Urinary bladder (tissue), 3 donors: ENCODE measurements at regions not wholly inside any gene's neighbourhood (a gene's known extent, or its start where the extent isn't known, plus 50 kb on each side); places are given as distances from the start of the nearest gene placed in this dataset.

ENCODE experiments used
- DNase-seq: peaks from one replicate; pipeline ENCODE4 v3.0.0-alpha.2; 2015; ENCODE audit errors: extremely low spot score
- H3K27ac ChIP-seq: one replicate; pipeline ENCODE4 v1.5.1; 2013; ENCODE audit warnings: low read depth, mild to moderate bottlenecking, moderate library complexity
- H3K36me3 ChIP-seq: one replicate; pipeline ENCODE4 v1.6.1; 2013; ENCODE audit warnings: mild to moderate bottlenecking, moderate library complexity; ENCODE audit not compliant: insufficient read depth
- H3K4me1 ChIP-seq: one replicate; pipeline ENCODE4 v1.6.1; 2013; ENCODE audit warnings: mild to moderate bottlenecking, moderate library complexity; ENCODE audit not compliant: insufficient read depth
- H3K4me3 ChIP-seq: one replicate; pipeline ENCODE4 v1.5.1; 2013; ENCODE audit warnings: low read depth, low read length
- WGBS: extraction: QIAGEN DNeasy Blood & Tissue Kit; methylation state at CpG from one replicate; pipeline ENCODE4 v1.1.7; 2013; 5-methylcytosine and 5-hydroxymethylcytosine counted together
- donor health status: healthy with polysubstance abuse.
- donor health status: healthy.

GRCh38 chrX:43557792-43558191, 98.3 kb upstream of the MAOA start:
- H3K27ac ChIP-seq = no peak overlapping the region
- no peak for DNase-seq
- no peaks in the 10 kb centered on the region for H3K4me1 ChIP-seq
- H3K4me3 ChIP-seq = no peak overlapping the region
- H3K36me3 ChIP-seq = no peaks in the 10 kb centered on the region
- 8% methylated on average over 4 of the region's 4 CpGs for whole genome bisulfite sequencing

GRCh38 chrX:43559644-43560043, 96.5 kb upstream of the MAOA start:
- WGBS = 50% methylated on average over 2 of the region's 2 CpGs
- Histone ChIP-seq H3K27ac (no peak overlapping the region), H3K36me3 (no peaks in the 10 kb centered on the region), H3K4me3 (no peak overlapping the region), H3K4me1 (no peaks in the 10 kb centered on the region)
- no peak for DNase-seq

- no peak overlapping the region for H3K4me3 ChIP-seq
- H3K36me3 ChIP-seq = no peaks in the 10 kb centered on the region
- no peaks in the 10 kb centered on the region for H3K4me1 ChIP-seq
- WGBS = 68% methylated on average over 5 of the region's 5 CpGs
- DNase-seq = no peak
- H3K27ac ChIP-seq = no peak overlapping the region
Observed at GRCh38 chrX:43560247-43560946, 95.7 kb upstream of the MAOA start.

- DNase-seq = no peak
- 82% methylated on average over 1 of the region's 1 CpG for WGBS
- no peaks in the 10 kb centered on the region for H3K4me1 ChIP-seq
- H3K36me3 ChIP-seq = no peaks in the 10 kb centered on the region
- H3K4me3 ChIP-seq = no peak overlapping the region
- H3K27ac ChIP-seq = no peak overlapping the region
Observed at GRCh38 chrX:43562372-43562771, 93.7 kb upstream of the MAOA start.

GRCh38 chrX:43564953-43565352, 91.1 kb upstream of the MAOA start:
- 82% methylated on average over 2 of the region's 2 CpGs for WGBS
- H3K36me3 ChIP-seq = no peaks in the 10 kb centered on the region
- no peak for DNase-seq
- no peaks in the 10 kb centered on the region for H3K4me1 ChIP-seq
- no peak overlapping the region for H3K27ac ChIP-seq
- H3K4me3 ChIP-seq = no peak overlapping the region

GRCh38 chrX:43566170-43566569, 89.9 kb upstream of the MAOA start:
- no peaks in the 10 kb centered on the region for H3K4me1 ChIP-seq
- H3K36me3 ChIP-seq = no peaks in the 10 kb centered on the region
- no peak for DNase-seq
- H3K27ac ChIP-seq = no peak overlapping the region
- H3K4me3 ChIP-seq = no peak overlapping the region

- H3K36me3 ChIP-seq = no peaks in the 10 kb centered on the region
- no peak for DNase-seq
- no peak overlapping the region for H3K27ac ChIP-seq
- no peaks in the 10 kb centered on the region for H3K4me1 ChIP-seq
- H3K4me3 ChIP-seq = no peak overlapping the region
Observed at GRCh38 chrX:43573441-43574015, 82.6 kb upstream of the MAOA start.

- no peak for DNase-seq
- no peaks in the 10 kb centered on the region for H3K4me1 ChIP-seq
- WGBS = 79% methylated on average over 4 of the region's 4 CpGs
- H3K4me3 ChIP-seq = no peak overlapping the region
- no peaks in the 10 kb centered on the region for H3K36me3 ChIP-seq
- H3K27ac ChIP-seq = no peak overlapping the region
Observed at GRCh38 chrX:43580621-43581020, 75.5 kb upstream of the MAOA start.

- Histone ChIP-seq H3K27ac (no peak overlapping the region), H3K4me3 (no peak overlapping the region), H3K36me3 (no peaks in the 10 kb centered on the region), H3K4me1 (no peaks in the 10 kb centered on the region)
- 53% methylated on average over 2 of the region's 2 CpGs for WGBS
- DNase-seq = no peak
Observed at GRCh38 chrX:43581167-43581566, 74.9 kb upstream of the MAOA start.

GRCh38 chrX:43581888-43582539, 74.1 kb upstream of the MAOA start:
- no peak overlapping the region for H3K4me3 ChIP-seq
- no peak overlapping the region for H3K27ac ChIP-seq
- WGBS = 92% methylated on average over 5 of the region's 5 CpGs
- DNase-seq = no peak
- no peaks in the 10 kb centered on the region for H3K36me3 ChIP-seq
- no peaks in the 10 kb centered on the region for H3K4me1 ChIP-seq

GRCh38 chrX:43582540-43582913, 73.6 kb upstream of the MAOA start:
- WGBS = 91% methylated on average over 1 of the region's 1 CpG
- no peak overlapping the region for H3K4me3 ChIP-seq
- no peaks in the 10 kb centered on the region for H3K4me1 ChIP-seq
- DNase-seq = no peak
- H3K36me3 ChIP-seq = no peaks in the 10 kb centered on the region
- no peak overlapping the region for H3K27ac ChIP-seq

- WGBS = 100% methylated on average over 1 of the region's 1 CpG
Observed at GRCh38 chrX:43585922-43586321, 70.2 kb upstream of the MAOA start.

GRCh38 chrX:43586830-43587229, 69.3 kb upstream of the MAOA start:
- WGBS = 65% methylated on average over 2 of the region's 2 CpGs
- Histone ChIP-seq H3K36me3 (no peaks in the 10 kb centered on the region), H3K27ac (no peak overlapping the region), H3K4me1 (no peaks in the 10 kb centered on the region), H3K4me3 (no peak overlapping the region)
- no peak for DNase-seq

More at GRCh38 chrX:43585922-43586321, 70.2 kb upstream of the MAOA start:
- Histone ChIP-seq H3K27ac (no peak overlapping the region), H3K4me1 (no peaks in the 10 kb centered on the region), H3K36me3 (no peaks in the 10 kb centered on the region), H3K4me3 (no peak overlapping the region)
- DNase-seq = no peak

GRCh38 chrX:43589735-43590134, 66.4 kb upstream of the MAOA start:
- H3K4me3 ChIP-seq = no peak overlapping the region
- H3K36me3 ChIP-seq = no peaks in the 10 kb centered on the region
- DNase-seq = no peak
- H3K4me1 ChIP-seq = no peaks in the 10 kb centered on the region
- no peak overlapping the region for H3K27ac ChIP-seq
- 9% methylated on average over 3 of the region's 3 CpGs for WGBS
